ENCODE measurements at regions not wholly inside any gene's neighbourhood (a gene's known extent, or its start where the extent isn't known, plus 50 kb on each side); places are given as distances from the start of the nearest gene placed in this dataset.

GRCh38 chr14:30482276-30482675 is 76.7 kb upstream of the G2E3 start:
- no peak overlapping the region for H2AFZ ChIP-seq (ENCODE audit: insufficient read depth, low read length, poor library complexity)
- H3K9ac ChIP-seq (ENCODE audit: low read length): no peak overlapping the region
- no peak overlapping the region for H3K4me3 ChIP-seq (ENCODE audit: low read depth, low read length)
- no peak overlapping the region for H3K4ac ChIP-seq (ENCODE audit: low read depth, low read length)
- peak; percentile 48 to 95 for DNase-seq
- no peak overlapping the region for H4K8ac ChIP-seq (ENCODE audit: low read depth, low read length)
- no peak overlapping the region for H3K23ac ChIP-seq (ENCODE audit: low read length)
- H3K79me1 ChIP-seq (ENCODE audit: low read length): no peaks in the 10 kb centered on the region
- H2BK5ac ChIP-seq (ENCODE audit: low read depth, low read length, poor library complexity): no peak overlapping the region
- no peak overlapping the region for H4K12ac ChIP-seq (ENCODE audit: low read depth, low read length)
- no peak overlapping the region for H3K18ac ChIP-seq (ENCODE audit: low read length)
- no peaks in the 10 kb centered on the region for H3K36me3 ChIP-seq (ENCODE audit: control insufficient read depth in 1 of 2, insufficient read depth in 2 of 2, low read length in 2 of 2)
- H4K91ac ChIP-seq (ENCODE audit: low read depth, low read length): no peak overlapping the region
- no peak overlapping the region for H3K14ac ChIP-seq (ENCODE audit: low read length)
- no CpG with 5 or more reads among the region's 1 CpG for WGBS (ENCODE audit: extremely low coverage, insufficient coverage, insufficient read length)
- H2AK5ac ChIP-seq (ENCODE audit: low read length): no peak overlapping the region
- no peaks in the 10 kb centered on the region for H3K4me1 ChIP-seq (ENCODE audit: control insufficient read depth in 1 of 2, insufficient read depth in 2 of 2, low read length in 2 of 2)
- no peak overlapping the region for H3K4me2 ChIP-seq (ENCODE audit: low read length)
- no peaks in the 10 kb centered on the region for H3K79me2 ChIP-seq (ENCODE audit: control insufficient read depth, insufficient read depth, low read length, poor library complexity)
- no peaks in the 10 kb centered on the region for H3K27me3 ChIP-seq (ENCODE audit: insufficient read depth, low read length)
- H2BK12ac ChIP-seq (ENCODE audit: low read length): no peak overlapping the region
- H2BK120ac ChIP-seq (ENCODE audit: insufficient read depth, low read length, poor library complexity): no peak overlapping the region
- H3K9me3 ChIP-seq (ENCODE audit: insufficient read depth, low read depth, low read length): no peaks in the 10 kb centered on the region
- no peak overlapping the region for H3K27ac ChIP-seq (ENCODE audit: low read depth, low read length)

DNA sequence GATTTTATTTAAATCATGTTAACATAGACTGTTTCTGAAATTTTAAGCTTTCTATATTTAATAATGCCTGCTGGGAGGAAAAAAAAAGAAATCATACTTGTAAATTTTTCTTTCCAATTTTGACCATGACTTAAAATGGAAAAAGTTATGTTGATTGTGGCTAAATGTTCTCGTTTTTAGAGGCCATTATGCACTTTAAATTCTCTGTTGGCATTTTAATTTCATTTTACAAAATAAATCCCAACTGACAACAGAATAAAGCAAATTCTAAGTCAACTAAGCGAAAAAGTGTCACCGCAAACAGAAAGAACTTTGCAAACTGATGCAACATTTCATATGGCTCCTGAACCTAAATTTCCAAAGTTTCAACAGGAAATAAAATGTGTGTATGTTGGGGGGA is 74.8 kb upstream of the G2E3 start:
- no peak overlapping the region for H3K27ac ChIP-seq (ENCODE audit: low read depth, low read length)
- no peaks in the 10 kb centered on the region for H3K27me3 ChIP-seq (ENCODE audit: insufficient read depth, low read length)
- H2AK5ac ChIP-seq (ENCODE audit: low read length): no peak overlapping the region
- H3K79me1 ChIP-seq (ENCODE audit: low read length): no peaks in the 10 kb centered on the region
- no peak overlapping the region for H4K91ac ChIP-seq (ENCODE audit: low read depth, low read length)
- H3K9ac ChIP-seq (ENCODE audit: low read length): no peak overlapping the region
- H3K4me2 ChIP-seq (ENCODE audit: low read length): no peak overlapping the region
- H3K4me1 ChIP-seq (ENCODE audit: control insufficient read depth in 1 of 2, insufficient read depth in 2 of 2, low read length in 2 of 2): no peaks in the 10 kb centered on the region
- H2AFZ ChIP-seq (ENCODE audit: insufficient read depth, low read length, poor library complexity): no peak overlapping the region
- no peak overlapping the region for H4K8ac ChIP-seq (ENCODE audit: low read depth, low read length)
- no peak overlapping the region for H3K14ac ChIP-seq (ENCODE audit: low read length)
- H4K12ac ChIP-seq (ENCODE audit: low read depth, low read length): no peak overlapping the region
- no peak overlapping the region for H2BK120ac ChIP-seq (ENCODE audit: insufficient read depth, low read length, poor library complexity)
- H3K4ac ChIP-seq (ENCODE audit: low read depth, low read length): no peak overlapping the region
- no peaks in the 10 kb centered on the region for H3K36me3 ChIP-seq (ENCODE audit: control insufficient read depth in 1 of 2, insufficient read depth in 2 of 2, low read length in 2 of 2)
- no peak overlapping the region for H3K23ac ChIP-seq (ENCODE audit: low read length)
- no peak overlapping the region for H3K4me3 ChIP-seq (ENCODE audit: low read depth, low read length)
- H3K9me3 ChIP-seq (ENCODE audit: insufficient read depth, low read depth, low read length): no peaks in the 10 kb centered on the region
- no peaks in the 10 kb centered on the region for H3K79me2 ChIP-seq (ENCODE audit: control insufficient read depth, insufficient read depth, low read length, poor library complexity)
- no peak overlapping the region for H2BK12ac ChIP-seq (ENCODE audit: low read length)
- no peak for DNase-seq
- no CpG with 5 or more reads among the region's 3 CpGs for WGBS (ENCODE audit: extremely low coverage, insufficient coverage, insufficient read length)
- H2BK5ac ChIP-seq (ENCODE audit: low read depth, low read length, poor library complexity): no peak overlapping the region
- no peak overlapping the region for H3K18ac ChIP-seq (ENCODE audit: low read length)

DNA sequence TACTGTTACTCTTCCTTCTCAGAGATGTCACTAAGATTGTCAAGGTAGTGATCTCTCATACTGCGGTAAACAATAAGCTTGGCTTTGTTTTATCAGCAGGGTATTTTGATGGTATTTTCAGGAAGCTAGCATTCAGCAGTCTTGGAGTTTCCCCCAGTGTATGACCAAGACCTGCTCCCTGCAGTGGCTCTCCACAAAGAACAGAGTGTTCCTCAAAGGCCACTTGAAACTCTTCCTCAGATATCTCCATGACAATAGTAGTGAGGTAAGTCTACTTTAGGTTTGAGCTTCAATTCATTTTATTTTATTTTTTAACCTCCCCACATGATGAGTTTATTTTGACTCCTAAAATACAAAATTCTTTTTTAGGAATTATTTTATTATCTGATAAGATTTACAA is 74.0 kb upstream of the G2E3 start:
- Histone ChIP-seq H4K8ac (ENCODE audit: low read depth, low read length) (no peak overlapping the region), H2BK12ac (ENCODE audit: low read length) (no peak overlapping the region), H3K18ac (ENCODE audit: low read length) (no peak overlapping the region), H3K27ac (ENCODE audit: low read depth, low read length) (no peak overlapping the region), H4K91ac (ENCODE audit: low read depth, low read length) (no peak overlapping the region), H3K79me2 (ENCODE audit: control insufficient read depth, insufficient read depth, low read length, poor library complexity) (no peaks in the 10 kb centered on the region), H3K36me3 (ENCODE audit: control insufficient read depth in 1 of 2, insufficient read depth in 2 of 2, low read length in 2 of 2) (no peaks in the 10 kb centered on the region), H2AFZ (ENCODE audit: insufficient read depth, low read length, poor library complexity) (no peak overlapping the region), H3K79me1 (ENCODE audit: low read length) (no peaks in the 10 kb centered on the region), H3K9ac (ENCODE audit: low read length) (no peak overlapping the region), H3K4me2 (ENCODE audit: low read length) (no peak overlapping the region), H2BK120ac (ENCODE audit: insufficient read depth, low read length, poor library complexity) (no peak overlapping the region), H3K4me3 (ENCODE audit: low read depth, low read length) (no peak overlapping the region), H3K9me3 (ENCODE audit: insufficient read depth, low read depth, low read length) (no peaks in the 10 kb centered on the region), H3K23ac (ENCODE audit: low read length) (no peak overlapping the region), H3K27me3 (ENCODE audit: insufficient read depth, low read length) (no peaks in the 10 kb centered on the region), H2AK5ac (ENCODE audit: low read length) (no peak overlapping the region), H2BK5ac (ENCODE audit: low read depth, low read length, poor library complexity) (no peak overlapping the region), H4K12ac (ENCODE audit: low read depth, low read length) (no peak overlapping the region), H3K14ac (ENCODE audit: low read length) (no peak overlapping the region), H3K4me1 (ENCODE audit: control insufficient read depth in 1 of 2, insufficient read depth in 2 of 2, low read length in 2 of 2) (no peaks in the 10 kb centered on the region), H3K4ac (ENCODE audit: low read depth, low read length) (no peak overlapping the region)
- no peak for DNase-seq
- no CpG with 5 or more reads among the region's 1 CpG for WGBS (ENCODE audit: extremely low coverage, insufficient coverage, insufficient read length)

- no CpG with 5 or more reads among the region's 1 CpG for WGBS (ENCODE audit: extremely low coverage, insufficient coverage, insufficient read length)
Measured at GRCh38 chr14:30496852-30497251, 62.1 kb upstream of the G2E3 start.

More at GRCh38 chr14:30496852-30497251, 62.1 kb upstream of the G2E3 start:
- Histone ChIP-seq H3K27ac (ENCODE audit: low read depth, low read length) (no peak overlapping the region), H2AFZ (ENCODE audit: insufficient read depth, low read length, poor library complexity) (no peak overlapping the region), H3K9me3 (ENCODE audit: insufficient read depth, low read depth, low read length) (no peaks in the 10 kb centered on the region), H3K18ac (ENCODE audit: low read length) (no peak overlapping the region), H2BK12ac (ENCODE audit: low read length) (no peak overlapping the region), H3K4me3 (ENCODE audit: low read depth, low read length) (no peak overlapping the region), H2BK120ac (ENCODE audit: insufficient read depth, low read length, poor library complexity) (no peak overlapping the region), H2BK5ac (ENCODE audit: low read depth, low read length, poor library complexity) (no peak overlapping the region), H3K79me1 (ENCODE audit: low read length) (no peaks in the 10 kb centered on the region), H3K4me1 (ENCODE audit: control insufficient read depth in 1 of 2, insufficient read depth in 2 of 2, low read length in 2 of 2) (no peaks in the 10 kb centered on the region), H3K9ac (ENCODE audit: low read length) (no peak overlapping the region), H4K12ac (ENCODE audit: low read depth, low read length) (no peak overlapping the region), H4K91ac (ENCODE audit: low read depth, low read length) (no peak overlapping the region), H4K8ac (ENCODE audit: low read depth, low read length) (no peak overlapping the region), H3K14ac (ENCODE audit: low read length) (no peak overlapping the region), H3K4ac (ENCODE audit: low read depth, low read length) (no peak overlapping the region), H3K23ac (ENCODE audit: low read length) (no peak overlapping the region), H3K27me3 (ENCODE audit: insufficient read depth, low read length) (no peaks in the 10 kb centered on the region), H3K79me2 (ENCODE audit: control insufficient read depth, insufficient read depth, low read length, poor library complexity) (no peaks in the 10 kb centered on the region), H3K36me3 (ENCODE audit: control insufficient read depth in 1 of 2, insufficient read depth in 2 of 2, low read length in 2 of 2) (no peaks in the 10 kb centered on the region), H3K4me2 (ENCODE audit: low read length) (no peak overlapping the region), H2AK5ac (ENCODE audit: low read length) (no peak overlapping the region)
- no peak for DNase-seq
